GM12872 (cell line): ENCODE measurements at regions not wholly inside any gene's neighbourhood (a gene's known extent, or its start where the extent isn't known, plus 50 kb on each side); places are given as distances from the start of the nearest gene placed in this dataset.

Experiments
- CTCF ChIP-seq: IDR thresholded peaks from 3 replicates; pipeline ENCODE4 v1.5.1; 2011; ENCODE audit warnings: low read depth, mild to moderate bottlenecking, low read length, moderate library complexity; ENCODE audit not compliant: insufficient read depth

GRCh38 chr3:34407281-34407680 lies 608.9 kb downstream of the PDCD6IP start:
- TF ChIP-seq CTCF, result no peak

GRCh38 chr3:34408088-34408487 lies 609.7 kb downstream of the PDCD6IP start:
- no peak for TF ChIP-seq CTCF

- TF ChIP-seq CTCF, result no peak
These were observed 613.2 kb downstream of the PDCD6IP start for GRCh38 chr3:34411596-34411995.

GRCh38 chr3:34419801-34420200 lies 621.4 kb downstream of the PDCD6IP start:
- TF ChIP-seq CTCF, result no peak

- no peak for TF ChIP-seq CTCF
These were observed 623.3 kb downstream of the PDCD6IP start for GRCh38 chr3:34421762-34422161.

- no peak for TF ChIP-seq CTCF
These were observed 641.4 kb downstream of the PDCD6IP start for GRCh38 chr3:34439796-34440195.

- no peak for TF ChIP-seq CTCF
These were observed 645.7 kb downstream of the PDCD6IP start for GRCh38 chr3:34444137-34444536.

GRCh38 chr3:34449305-34449704 lies 650.9 kb downstream of the PDCD6IP start:
- no peak for TF ChIP-seq CTCF
